Astrocyte of the hippocampus (primary cell): ENCODE measurements at regions not wholly inside any gene's neighbourhood (a gene's known extent, or its start where the extent isn't known, plus 50 kb on each side); places are given as distances from the start of the nearest gene placed in this dataset.

Experiments
- DNase-seq: peaks from one replicate; pipeline ENCODE4 v3.0.0; 2011; ENCODE audit warnings: low read depth, low spot score

- DNase-seq = no peak
Observed at GRCh38 chr7:96410126-96410839, 88.4 kb upstream of the SLC25A13 start.

DNA sequence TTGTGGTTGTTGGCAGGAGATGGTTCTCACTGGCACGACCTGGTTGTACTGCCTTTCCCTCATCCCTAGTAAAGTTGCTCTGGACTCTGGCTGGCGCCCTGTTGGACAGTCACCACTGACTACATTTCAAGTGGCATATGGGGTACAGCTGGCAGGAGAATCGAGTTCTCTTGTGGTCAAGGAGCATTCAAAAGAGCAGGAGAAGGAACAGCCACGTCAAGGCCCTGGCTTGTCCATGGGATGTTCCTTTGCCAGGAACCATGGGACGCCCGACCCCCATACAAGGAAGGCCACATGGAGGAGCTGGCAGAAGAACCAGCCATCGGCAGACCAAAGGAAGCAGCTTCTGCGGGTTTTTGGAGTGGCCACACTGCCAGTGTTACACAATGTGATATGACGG is 87.0 kb upstream of the SLC25A13 start:
- no peak for DNase-seq

DNA sequence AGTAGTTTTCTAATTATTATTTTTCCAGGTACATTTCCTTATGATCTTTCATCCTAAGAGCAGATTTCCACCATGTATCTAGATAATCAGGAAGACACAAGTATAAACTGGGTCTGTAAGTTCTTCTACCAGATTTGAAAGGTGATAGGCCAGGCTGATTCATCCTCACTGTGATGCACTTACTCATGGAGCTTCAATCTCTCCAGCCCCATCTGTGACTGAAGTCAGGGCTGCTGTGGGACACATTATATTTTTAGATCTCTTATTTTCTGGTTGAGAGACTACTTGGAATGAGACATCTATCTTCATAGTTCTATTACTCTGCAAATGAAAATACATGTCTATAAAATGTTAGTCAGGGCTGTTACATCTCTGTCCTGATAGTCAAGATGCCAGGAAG is 85.5 kb upstream of the SLC25A13 start:
- no peak for DNase-seq

DNA sequence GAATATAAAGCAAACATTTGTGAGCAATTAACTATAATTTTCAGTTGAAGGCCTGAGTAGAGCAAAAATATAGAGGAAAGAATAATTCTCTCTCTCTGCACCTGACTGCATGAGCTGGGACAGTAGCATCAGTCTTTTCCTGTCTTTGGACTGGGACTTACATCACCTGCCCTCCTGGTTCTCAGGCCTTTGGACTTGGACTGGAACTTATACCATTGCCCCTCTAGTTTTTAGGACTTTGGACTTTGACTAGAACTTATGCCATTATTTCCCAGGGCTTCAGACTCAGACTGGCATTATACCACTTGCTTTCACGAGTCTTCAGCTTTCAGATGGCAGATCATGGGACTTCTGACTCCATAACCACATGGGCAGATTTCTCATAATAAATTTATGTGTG is 81.0 kb upstream of the SLC25A13 start:
- DNase-seq = no peak

- DNase-seq = no peak
Observed at GRCh38 chr7:96401200-96401599, 79.3 kb upstream of the SLC25A13 start.

- DNase-seq = no peak
Observed at GRCh38 chr7:96400518-96400917, 78.6 kb upstream of the SLC25A13 start.

DNA sequence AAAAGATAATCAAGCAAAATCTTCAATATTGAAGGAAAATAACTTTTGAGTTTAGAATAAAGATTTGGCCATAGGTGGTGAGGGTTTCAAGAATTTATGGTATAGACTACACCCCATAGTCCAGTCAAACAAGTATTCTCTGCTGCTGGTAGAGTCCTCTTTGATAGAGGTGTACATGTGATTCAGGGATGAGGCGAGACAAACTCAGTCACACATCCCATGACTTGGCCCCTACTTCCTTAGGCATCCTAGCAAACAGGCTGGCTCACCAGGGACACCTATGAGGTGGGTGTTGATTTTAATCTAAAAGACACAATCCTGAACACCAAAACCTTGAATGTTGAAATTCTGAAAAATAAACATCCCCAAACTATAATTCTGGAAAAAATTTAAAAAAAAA is 78.1 kb upstream of the SLC25A13 start:
- DNase-seq = no peak

DNA sequence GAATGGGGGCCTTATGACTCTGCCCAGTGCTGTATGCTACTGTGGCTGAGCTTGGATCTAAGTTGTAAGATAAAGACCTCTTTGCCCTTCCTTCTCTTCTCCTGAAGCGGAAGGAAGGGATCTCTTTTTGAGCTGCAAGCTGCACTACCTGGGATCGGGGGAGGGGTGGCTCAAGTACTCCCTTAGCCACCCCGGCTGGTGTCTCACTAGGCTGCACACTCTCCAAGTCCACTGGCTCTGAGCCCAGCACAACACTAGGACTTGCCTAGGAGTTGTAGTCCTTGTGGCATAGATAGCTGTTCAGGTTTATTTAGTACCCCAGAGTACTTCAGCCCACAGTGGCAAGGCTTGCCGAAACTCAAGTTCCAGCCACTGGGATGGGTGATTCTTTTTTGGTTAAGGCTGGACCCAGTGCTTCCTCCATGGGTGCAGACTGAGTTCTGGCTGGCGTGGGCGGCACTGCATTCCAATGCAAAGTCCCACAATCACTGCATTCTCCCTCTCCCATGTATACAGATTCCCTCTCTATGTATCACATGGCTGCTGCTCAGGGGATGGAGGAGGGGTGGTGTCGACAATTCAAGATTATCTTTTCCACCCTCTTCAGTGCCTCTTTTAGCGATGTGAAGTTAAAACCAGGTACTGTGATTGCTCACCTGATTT is 76.2 kb upstream of the SLC25A13 start:
- DNase-seq = peak; percentile 34

DNA sequence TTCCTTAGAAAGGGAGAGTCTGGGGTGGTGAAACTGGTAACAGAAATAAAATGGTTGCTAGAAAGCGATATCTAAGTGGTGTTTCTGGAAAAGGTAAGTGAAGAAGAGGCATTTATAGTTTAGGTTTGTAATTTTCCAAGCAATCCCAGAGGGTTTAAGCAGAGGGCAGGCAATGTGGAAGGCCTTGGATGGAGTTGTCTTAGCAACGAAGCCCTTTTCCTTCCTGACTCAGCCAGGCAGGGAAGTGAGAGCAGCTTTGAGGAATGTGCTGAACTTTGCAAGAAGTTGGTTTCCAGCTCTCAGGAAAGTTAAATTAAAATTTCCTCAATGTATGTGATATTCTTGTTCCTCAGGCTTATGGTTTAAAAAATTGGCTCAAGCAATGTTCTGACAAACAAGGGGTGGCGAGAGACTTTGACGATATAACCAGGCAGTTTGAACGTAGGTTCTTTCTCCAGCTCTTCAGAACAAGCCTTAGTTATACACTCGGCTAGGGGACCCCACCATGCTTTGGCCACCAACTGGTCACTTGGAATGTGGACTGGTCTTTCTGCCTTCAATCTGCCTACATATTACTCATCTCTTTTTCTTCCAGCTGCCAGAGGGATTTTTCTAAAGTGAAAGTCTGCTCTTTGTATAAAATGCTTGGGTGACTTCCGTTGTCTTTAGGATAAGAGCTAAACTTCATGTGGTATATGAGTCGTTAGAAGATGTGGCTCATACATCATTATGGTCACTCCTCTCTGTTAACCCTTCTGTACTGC is 66.9 kb upstream of the SLC25A13 start:
- peak; percentile 77 for DNase-seq

DNA sequence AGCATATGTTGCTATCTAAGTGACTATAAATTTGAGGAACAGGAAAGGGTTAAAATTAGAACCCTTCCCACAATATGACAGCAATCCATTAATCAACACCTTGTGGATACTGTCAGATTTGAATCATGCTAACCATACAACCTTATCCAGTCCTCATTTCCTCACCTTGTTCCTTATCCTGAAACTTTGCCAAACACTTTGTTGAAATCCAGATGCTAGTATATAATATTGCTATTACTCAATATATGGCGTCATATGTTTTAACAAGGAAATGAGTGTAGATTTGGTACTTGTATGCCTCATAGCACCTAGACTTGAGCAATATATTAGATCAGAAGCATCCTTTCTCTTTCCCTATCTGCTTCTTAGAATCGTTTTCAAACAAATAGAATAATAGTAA is 66.3 kb upstream of the SLC25A13 start:
- DNase-seq = no peak

- DNase-seq = no peak
Observed at GRCh38 chr7:96380111-96380512, 58.2 kb upstream of the SLC25A13 start.

GRCh38 chr7:96377399-96377798 is 55.5 kb upstream of the SLC25A13 start:
- no peak for DNase-seq
